H1 (cell line): ENCODE measurements at regions not wholly inside any gene's neighbourhood (a gene's known extent, or its start where the extent isn't known, plus 50 kb on each side); places are given as distances from the start of the nearest gene placed in this dataset.
"Not testable (repeated sequence)": the region's sequence is repeated elsewhere in the genome, so short reads cannot be mapped to it uniquely, and the experiment has no call there.

Experiments
- CTCF ChIP-seq, 3 experiments: IDR thresholded peaks; 1 replicate in 2 of 3; 2 replicates in 1 of 3; pipeline versions ENCODE4 v1.5.1 to v1.6.1; 2011; ENCODE audit warnings: low read length in 3 of 3, mild to moderate bottlenecking in 3 of 3, inconsistent platforms in 2 of 3, low read depth in 1 of 3, moderate library complexity in 1 of 3; ENCODE audit not compliant: insufficient read depth in 1 of 3; ENCODE audit errors: control extremely low read depth in 1 of 3
- EZH2 ChIP-seq: fragments of 200-600 bp; sonication (generic); IDR thresholded peaks from 2 replicates; pipeline ENCODE4 v1.7.1; 2012; ENCODE audit warnings: low read depth, mild to moderate bottlenecking, moderate library complexity, low read length, inconsistent platforms; ENCODE audit not compliant: severe bottlenecking
- KDM5A ChIP-seq: fragments of 200-600 bp; IDR thresholded peaks from 2 replicates; pipeline ENCODE4 v1.7.1; 2012; ENCODE audit warnings: mild to moderate bottlenecking, low read length, inconsistent platforms, mixed read lengths
- POLR2A ChIP-seq, 2 experiments: IDR thresholded peaks; 1 replicate in 1 of 2; 2 replicates in 1 of 2; pipeline ENCODE4 v1.6.1; 2011; ENCODE audit warnings: low read depth in 2 of 2, low read length in 2 of 2, mild to moderate bottlenecking in 2 of 2; ENCODE audit errors: control extremely low read depth in 1 of 2
- POLR2AphosphoS5 ChIP-seq: IDR thresholded peaks from 2 replicates; pipeline ENCODE4 v1.6.1; 2011; ENCODE audit warnings: low read depth, low read length
- RAD21 ChIP-seq, 2 experiments: IDR thresholded peaks in 1 of 2; conservative IDR thresholded peaks in 1 of 2; 2 replicates each; pipeline ENCODE4 v1.6.1; 2011; ENCODE audit warnings: low read depth in 2 of 2, low read length in 2 of 2, improper control_type of control experiment in 1 of 2, inconsistent platforms in 1 of 2, mild to moderate bottlenecking in 1 of 2, moderate library complexity in 1 of 2
- RBBP5 ChIP-seq: IDR thresholded peaks from 2 replicates; pipeline ENCODE4 v1.7.1; 2012; ENCODE audit warnings: low read depth, mild to moderate bottlenecking, inconsistent platforms, low read length, moderate library complexity, borderline replicate concordance
- RNF2 ChIP-seq: fragments of 200-900, 300-1000 bp; sonication (generic); IDR thresholded peaks from 2 replicates; pipeline ENCODE4 v1.7.1; 2016; ENCODE audit warnings: borderline replicate concordance, low read depth, mild to moderate bottlenecking, antibody characterized with exemption, low read length; ENCODE audit not compliant: poor library complexity, severe bottlenecking; ENCODE audit errors: missing control alignments
- SRF ChIP-seq: IDR thresholded peaks from 2 replicates; pipeline ENCODE4 v1.6.1; 2011; ENCODE audit warnings: mild to moderate bottlenecking, low read depth, low read length, moderate library complexity

GRCh38 chr6:63515227-63515626, 57.1 kb upstream of the LOC128125822 start:
- not testable (repeated sequence) for TF ChIP-seq CTCF (IDR thresholded peaks at IDR 0.05; ENCODE audit: control extremely low read depth in 1 of 3, insufficient read depth in 1 of 3, low read depth in 1 of 3, low read length in 3 of 3); SRF; RAD21 (IDR thresholded peaks at IDR 0.05 in 1 of 2, conservative IDR thresholded peaks at IDR 0.05 in 1 of 2; ENCODE audit: low read depth in 2 of 2, low read length in 2 of 2); POLR2AphosphoS5; RNF2; EZH2; KDM5A; RBBP5; POLR2A (IDR thresholded peaks at IDR 0.05; ENCODE audit: control extremely low read depth in 1 of 2, low read depth in 2 of 2, low read length in 2 of 2)
